Prostate gland (tissue), 2 donors: ENCODE measurements at regions not wholly inside any gene's neighbourhood (a gene's known extent, or its start where the extent isn't known, plus 50 kb on each side); places are given as distances from the start of the nearest gene placed in this dataset.

ENCODE experiments used
- DNase-seq: peaks from one replicate; pipeline ENCODE4 v3.0.0-alpha.2; 2019; ENCODE audit warnings: low spot score
- H3K27ac ChIP-seq, 2 donors: fragments of 200-600 bp; sonication (generic); 2 replicates each; pipeline ENCODE4 v1.5.1; 2017 to 2019
- H3K27me3 ChIP-seq: fragments of 200-600 bp; sonication (generic); replicated peaks from 2 replicates; pipeline ENCODE4 v1.5.1; 2019; ENCODE audit not compliant: insufficient read depth
- H3K36me3 ChIP-seq, 2 donors: fragments of 200-600 bp; sonication (generic); 1 replicate in 1 of 2; 2 replicates in 1 of 2; pipeline versions ENCODE4 v1.5.1 to v1.8.1; 2017 to 2019
- H3K4me1 ChIP-seq: fragments of 200-600 bp; sonication (generic); replicated peaks from 2 replicates; pipeline ENCODE4 v1.5.1; 2019
- H3K4me3 ChIP-seq, 2 donors: fragments of 200-600 bp; sonication (generic); 2 replicates each; pipeline ENCODE4 v1.5.1; 2017 to 2019
- H3K9me3 ChIP-seq: fragments of 200-600 bp; sonication (generic); 2 replicates; pipeline ENCODE4 v1.5.1; 2017
- POLR2A ChIP-seq: fragments of 450-650 bp; IDR thresholded peaks from one replicate; pipeline ENCODE4 v1.6.1; 2016; ENCODE audit warnings: antibody characterized with exemption, mild to moderate bottlenecking
- POLR2AphosphoS5 ChIP-seq: sonication (generic); formaldehyde crosslinking; IDR thresholded peaks from one replicate; pipeline ENCODE4 v1.6.1; 2017; ENCODE audit warnings: antibody characterized with exemption
- WGBS: methylation state at CpG from one replicate; pipeline ENCODE4 v1.1.5; 2018; 5-methylcytosine and 5-hydroxymethylcytosine counted together
- intact Hi-C: fragments of 100-400 bp; cut with DNase I; formaldehyde crosslinking; loops from one replicate; pipeline ENCODE4 v1.14.2; 2022
- TF ChIP-seq, protein P1 (sequence below), 4 experiments: fragments of 200-600 bp in 2 of 4; fragments of 450-650 bp in 2 of 4; sonication (generic) in 2 of 4; IDR thresholded peaks; 1 replicate in 3 of 4; 2 replicates in 1 of 4; pipeline ENCODE4 v1.5.1; 2016 to 2019; ENCODE audit warnings: antibody characterized with exemption in 4 of 4, mild to moderate bottlenecking in 2 of 4, moderate library complexity in 2 of 4

GRCh38 chr10:125466685-125467084 lies 216.3 kb downstream of the TEX36 start:
- no peak overlapping the region for H3K27ac ChIP-seq
- no peaks in the 10 kb centered on the region for H3K27me3 ChIP-seq
- intact Hi-C loops = no loop called here
- H3K4me1 ChIP-seq = no peaks in the 10 kb centered on the region
- no peak overlapping the region for H3K4me3 ChIP-seq
- no peaks in the 10 kb centered on the region for H3K9me3 ChIP-seq
- TF ChIP-seq, protein P1, sequence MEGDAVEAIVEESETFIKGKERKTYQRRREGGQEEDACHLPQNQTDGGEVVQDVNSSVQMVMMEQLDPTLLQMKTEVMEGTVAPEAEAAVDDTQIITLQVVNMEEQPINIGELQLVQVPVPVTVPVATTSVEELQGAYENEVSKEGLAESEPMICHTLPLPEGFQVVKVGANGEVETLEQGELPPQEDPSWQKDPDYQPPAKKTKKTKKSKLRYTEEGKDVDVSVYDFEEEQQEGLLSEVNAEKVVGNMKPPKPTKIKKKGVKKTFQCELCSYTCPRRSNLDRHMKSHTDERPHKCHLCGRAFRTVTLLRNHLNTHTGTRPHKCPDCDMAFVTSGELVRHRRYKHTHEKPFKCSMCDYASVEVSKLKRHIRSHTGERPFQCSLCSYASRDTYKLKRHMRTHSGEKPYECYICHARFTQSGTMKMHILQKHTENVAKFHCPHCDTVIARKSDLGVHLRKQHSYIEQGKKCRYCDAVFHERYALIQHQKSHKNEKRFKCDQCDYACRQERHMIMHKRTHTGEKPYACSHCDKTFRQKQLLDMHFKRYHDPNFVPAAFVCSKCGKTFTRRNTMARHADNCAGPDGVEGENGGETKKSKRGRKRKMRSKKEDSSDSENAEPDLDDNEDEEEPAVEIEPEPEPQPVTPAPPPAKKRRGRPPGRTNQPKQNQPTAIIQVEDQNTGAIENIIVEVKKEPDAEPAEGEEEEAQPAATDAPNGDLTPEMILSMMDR (IDR thresholded peaks at IDR 0.05) = no peak
- TF ChIP-seq POLR2A (no peak), POLR2AphosphoS5 (no peak)
- no peaks in the 10 kb centered on the region for H3K36me3 ChIP-seq
- 86% methylated on average over 1 of the region's 1 CpG for WGBS
- DNase-seq = no peak

- 64% methylated on average over 2 of the region's 2 CpGs for WGBS
- Histone ChIP-seq H3K4me1 (no peaks in the 10 kb centered on the region), H3K27me3 (no peaks in the 10 kb centered on the region), H3K27ac (no peak overlapping the region), H3K9me3 (no peaks in the 10 kb centered on the region), H3K4me3 (no peak overlapping the region), H3K36me3 (no peaks in the 10 kb centered on the region)
- no peak for DNase-seq
- intact Hi-C loops = no loop called here
- TF ChIP-seq POLR2AphosphoS5 = no peak
- TF ChIP-seq, protein P1 (IDR thresholded peaks at IDR 0.05) = no peak
- TF ChIP-seq POLR2A = no peak
These were observed 220.1 kb downstream of the TEX36 start for GRCh38 chr10:125462845-125463244.

DNA sequence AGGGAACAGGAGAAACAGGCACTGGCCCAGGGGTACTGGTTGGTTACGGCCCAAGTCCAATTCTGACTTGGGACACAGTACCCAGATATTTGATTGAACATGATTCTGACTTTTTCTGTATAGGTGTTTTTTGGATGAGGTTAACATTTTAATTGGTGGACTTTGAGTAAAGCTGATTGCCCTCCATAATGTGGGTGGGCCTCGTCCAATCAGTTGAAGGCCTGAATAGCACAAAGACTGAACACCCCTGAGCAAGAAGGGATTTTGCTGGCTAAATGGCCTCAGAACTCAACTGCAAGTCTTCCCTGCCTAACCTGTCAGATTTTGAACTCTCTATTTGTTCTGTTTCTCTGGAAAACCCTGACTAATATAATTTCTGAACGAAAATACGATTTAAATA lies 222.6 kb downstream of the TEX36 start:
- H3K27ac ChIP-seq = no peak overlapping the region
- H3K27me3 ChIP-seq = no peaks in the 10 kb centered on the region
- no peaks in the 10 kb centered on the region for H3K4me1 ChIP-seq
- H3K9me3 ChIP-seq = no peaks in the 10 kb centered on the region
- intact Hi-C loops = no loop called here
- no peak for DNase-seq
- no peak overlapping the region for H3K4me3 ChIP-seq
- TF ChIP-seq POLR2A (no peak), POLR2AphosphoS5 (no peak)
- TF ChIP-seq, protein P1 (IDR thresholded peaks at IDR 0.05) = no peak
- no peaks in the 10 kb centered on the region for H3K36me3 ChIP-seq
- 99% methylated on average over 4 of the region's 4 CpGs for WGBS

DNA sequence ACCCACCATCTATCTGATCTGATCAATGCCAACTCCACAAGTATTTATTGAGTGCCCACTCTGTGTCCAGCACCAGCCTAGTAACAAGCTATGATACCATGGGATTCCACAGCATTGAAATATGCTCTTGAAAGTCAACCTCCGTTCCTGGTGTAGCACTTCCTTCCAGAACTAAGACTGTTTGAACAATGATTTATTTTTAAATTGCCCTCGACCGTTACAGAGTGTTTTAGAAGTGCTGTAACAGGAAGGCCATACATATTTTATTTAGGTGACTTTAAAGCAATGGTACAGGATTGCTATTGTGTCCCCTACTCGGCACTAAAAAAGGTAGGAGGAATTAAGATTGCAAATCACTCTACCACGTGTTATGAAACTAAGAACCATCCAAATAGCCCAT lies 225.6 kb downstream of the TEX36 start:
- Histone ChIP-seq H3K4me1 (no peaks in the 10 kb centered on the region), H3K9me3 (no peaks in the 10 kb centered on the region), H3K36me3 (no peaks in the 10 kb centered on the region), H3K27ac (no peak overlapping the region), H3K27me3 (no peaks in the 10 kb centered on the region), H3K4me3 (no peak overlapping the region)
- no peak for DNase-seq
- intact Hi-C loops = no loop called here
- TF ChIP-seq POLR2AphosphoS5 (no peak), POLR2A (no peak)
- TF ChIP-seq, protein P1 (IDR thresholded peaks at IDR 0.05) = no peak
- 67% methylated on average over 5 of the region's 5 CpGs for WGBS

DNA sequence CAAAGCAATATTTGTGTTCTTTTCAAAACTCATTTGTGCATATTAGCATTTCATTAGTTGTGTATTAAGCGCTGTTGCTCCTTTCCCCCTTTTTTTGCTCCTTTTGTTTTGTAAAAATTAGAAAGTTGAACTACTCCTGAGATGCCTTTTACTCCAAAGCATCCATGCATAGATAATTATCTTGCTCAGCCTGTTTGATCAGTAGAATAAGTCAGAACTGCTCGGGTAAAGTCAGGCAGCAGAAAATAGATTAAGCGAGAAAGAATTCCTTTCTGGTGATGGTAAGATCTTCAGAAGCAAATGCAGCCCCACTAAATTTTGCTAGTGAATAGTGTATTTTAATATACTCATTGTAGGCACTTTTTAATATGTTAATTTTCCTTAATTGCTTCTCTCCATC lies 227.1 kb downstream of the TEX36 start:
- Histone ChIP-seq H3K27ac (no peak overlapping the region), H3K4me1 (no peaks in the 10 kb centered on the region), H3K9me3 (no peaks in the 10 kb centered on the region), H3K27me3 (no peaks in the 10 kb centered on the region), H3K36me3 (no peaks in the 10 kb centered on the region), H3K4me3 (no peak overlapping the region)
- TF ChIP-seq, protein P1 (IDR thresholded peaks at IDR 0.05) = no peak
- TF ChIP-seq POLR2AphosphoS5 (no peak), POLR2A (no peak)
- 44% methylated on average over 3 of the region's 3 CpGs for WGBS
- intact Hi-C loops = no loop called here
- no peak for DNase-seq
